ENCODE measurements at regions not wholly inside any gene's neighbourhood (a gene's known extent, or its start where the extent isn't known, plus 50 kb on each side); places are given as distances from the start of the nearest gene placed in this dataset.

DNA sequence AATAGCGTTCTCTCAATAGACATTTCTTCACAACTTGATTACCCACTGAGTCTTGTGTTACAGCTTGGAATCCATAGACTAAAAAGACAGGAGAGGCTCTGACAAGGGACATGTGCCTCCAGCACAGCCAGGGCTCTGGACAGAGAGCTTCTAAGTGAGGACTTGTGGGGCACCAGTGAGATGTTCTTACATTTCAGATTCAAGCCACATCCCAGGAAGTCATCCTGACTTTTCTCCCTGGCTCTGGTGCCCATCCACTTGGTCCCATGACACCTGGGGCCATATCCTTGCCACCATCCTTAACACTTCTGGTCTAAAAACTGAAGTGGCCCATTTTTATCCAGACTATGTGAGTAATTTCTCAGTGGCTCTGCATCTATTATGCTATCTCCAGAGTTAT is 440.1 kb downstream of the TCERG1L start:
- Histone ChIP-seq H3K9me3 (ENCODE audit: control insufficient read depth, insufficient read depth, low read length) (peaks cover 32% of the 10 kb centered on the region), H3K4ac (ENCODE audit: low read depth, low read length) (no peak overlapping the region), H3K27me3 (ENCODE audit: control insufficient read depth, insufficient read depth, low read length) (no peaks in the 10 kb centered on the region), H3K4me1 (ENCODE audit: control insufficient read depth, insufficient read depth, low read length) (no peaks in the 10 kb centered on the region), H3K14ac (replicated peaks; ENCODE audit: low read depth, low read length) (no peak overlapping the region), H3K23ac (ENCODE audit: low read depth, low read length) (no peak overlapping the region), H2BK15ac (ENCODE audit: low read depth, low read length) (no peak overlapping the region), H2AFZ (replicated peaks; ENCODE audit: low read length, poor library complexity) (no peak overlapping the region), H4K91ac (ENCODE audit: insufficient read depth, low read depth, low read length) (no peak overlapping the region), H3K9ac (ENCODE audit: low read depth, low read length) (no peak overlapping the region), H3K4me3 (ENCODE audit: insufficient read depth, low read depth, low read length) (no peak overlapping the region), H3K27ac (ENCODE audit: insufficient read depth, low read length) (no peak overlapping the region), H4K5ac (ENCODE audit: low read depth, low read length) (no peak overlapping the region), H3K79me1 (ENCODE audit: low read depth in 1 of 2, low read length in 2 of 2) (no peaks in the 10 kb centered on the region), H2AK5ac (ENCODE audit: low read depth, low read length) (no peak overlapping the region), H3K4me2 (ENCODE audit: low read depth, low read length) (no peak overlapping the region), H3K56ac (ENCODE audit: extremely low read depth, insufficient read depth, low read length) (no peak overlapping the region), H2AK9ac (replicated peaks; ENCODE audit: low read depth, low read length, poor library complexity) (no peak overlapping the region), H4K20me1 (ENCODE audit: insufficient read depth, low read length) (no peaks in the 10 kb centered on the region), H2BK5ac (ENCODE audit: low read depth, low read length, poor library complexity, severe bottlenecking) (no peak overlapping the region), H3K9me1 (ENCODE audit: insufficient read depth, low read length) (no peaks in the 10 kb centered on the region), H3K18ac (ENCODE audit: low read depth, low read length) (no peak overlapping the region), H3K36me3 (ENCODE audit: control insufficient read depth, insufficient read depth, low read length) (no peaks in the 10 kb centered on the region), H4K8ac (ENCODE audit: low read depth in 2 of 2, low read length in 2 of 2) (no peak overlapping the region), H2BK120ac (ENCODE audit: low read depth, low read length) (no peak overlapping the region), H2BK20ac (ENCODE audit: low read depth, low read length) (no peak overlapping the region)
- intact Hi-C loops (cut with micrococcal nuclease), result no loop called here
- POLR2A ChIA-PET (ENCODE audit: unreplicated experiment), result no interaction called here
- dilution Hi-C loops (cut with HindIII; ENCODE audit: low sequenced_read_pairs, unreplicated experiment), result no loop called here
- CTCF ChIA-PET, result no interaction called here
- in situ Hi-C loops (cut with MboI; ENCODE audit: low sequenced_read_pairs), result no loop called here
- ATAC-seq (ENCODE audit: low read depth), result no peak
- TF ChIP-seq BHLHE40 (IDR thresholded peaks at IDR 0.05; ENCODE audit: low read depth, low read length) (no peak), CHD1 (IDR thresholded peaks at IDR 0.05; ENCODE audit: low read depth, low read length) (no peak), SMC3 (IDR thresholded peaks at IDR 0.05; ENCODE audit: low read depth, low read length) (no peak), MAZ (IDR thresholded peaks at IDR 0.05; ENCODE audit: borderline replicate concordance, low read depth, low read length) (no peak), RAD21 (IDR thresholded peaks at IDR 0.05; ENCODE audit: low read length) (no peak), MAFK (IDR thresholded peaks at IDR 0.05; ENCODE audit: low read depth, low read length) (no peak), MXI1 (IDR thresholded peaks at IDR 0.05; ENCODE audit: borderline replicate concordance, low read depth, low read length) (no peak), FOS (IDR thresholded peaks at IDR 0.05; ENCODE audit: low read depth, low read length) (no peak), RFX5 (IDR thresholded peaks at IDR 0.05; ENCODE audit: low read depth, low read length) (no peak), RCOR1 (IDR thresholded peaks at IDR 0.05; ENCODE audit: insufficient replicate concordance, low read length) (no peak), POLR2A (IDR thresholded peaks at IDR 0.05; ENCODE audit: low read depth, low read length) (no peak)
- TF ChIP-seq, protein P1, sequence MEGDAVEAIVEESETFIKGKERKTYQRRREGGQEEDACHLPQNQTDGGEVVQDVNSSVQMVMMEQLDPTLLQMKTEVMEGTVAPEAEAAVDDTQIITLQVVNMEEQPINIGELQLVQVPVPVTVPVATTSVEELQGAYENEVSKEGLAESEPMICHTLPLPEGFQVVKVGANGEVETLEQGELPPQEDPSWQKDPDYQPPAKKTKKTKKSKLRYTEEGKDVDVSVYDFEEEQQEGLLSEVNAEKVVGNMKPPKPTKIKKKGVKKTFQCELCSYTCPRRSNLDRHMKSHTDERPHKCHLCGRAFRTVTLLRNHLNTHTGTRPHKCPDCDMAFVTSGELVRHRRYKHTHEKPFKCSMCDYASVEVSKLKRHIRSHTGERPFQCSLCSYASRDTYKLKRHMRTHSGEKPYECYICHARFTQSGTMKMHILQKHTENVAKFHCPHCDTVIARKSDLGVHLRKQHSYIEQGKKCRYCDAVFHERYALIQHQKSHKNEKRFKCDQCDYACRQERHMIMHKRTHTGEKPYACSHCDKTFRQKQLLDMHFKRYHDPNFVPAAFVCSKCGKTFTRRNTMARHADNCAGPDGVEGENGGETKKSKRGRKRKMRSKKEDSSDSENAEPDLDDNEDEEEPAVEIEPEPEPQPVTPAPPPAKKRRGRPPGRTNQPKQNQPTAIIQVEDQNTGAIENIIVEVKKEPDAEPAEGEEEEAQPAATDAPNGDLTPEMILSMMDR (conservative IDR thresholded peaks at IDR 0.05; ENCODE audit: low read depth, low read length), result no peak
- TF ChIP-seq, protein P2, sequence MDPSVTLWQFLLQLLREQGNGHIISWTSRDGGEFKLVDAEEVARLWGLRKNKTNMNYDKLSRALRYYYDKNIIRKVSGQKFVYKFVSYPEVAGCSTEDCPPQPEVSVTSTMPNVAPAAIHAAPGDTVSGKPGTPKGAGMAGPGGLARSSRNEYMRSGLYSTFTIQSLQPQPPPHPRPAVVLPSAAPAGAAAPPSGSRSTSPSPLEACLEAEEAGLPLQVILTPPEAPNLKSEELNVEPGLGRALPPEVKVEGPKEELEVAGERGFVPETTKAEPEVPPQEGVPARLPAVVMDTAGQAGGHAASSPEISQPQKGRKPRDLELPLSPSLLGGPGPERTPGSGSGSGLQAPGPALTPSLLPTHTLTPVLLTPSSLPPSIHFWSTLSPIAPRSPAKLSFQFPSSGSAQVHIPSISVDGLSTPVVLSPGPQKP (IDR thresholded peaks at IDR 0.05; ENCODE audit: borderline replicate concordance, low read depth, low read length), result no peak
- no TSS peak for BruUV-seq (replicated peaks)
- no peak for DNase-seq
- no CpG with 5 or more reads among the region's 1 CpG for whole genome bisulfite sequencing, 2 experiments (ENCODE audit: extremely low coverage in 2 of 2, insufficient read length in 1 of 2)
